GM18867 (cell line): ENCODE measurements at regions not wholly inside any gene's neighbourhood (a gene's known extent, or its start where the extent isn't known, plus 50 kb on each side); places are given as distances from the start of the nearest gene placed in this dataset.

ENCODE experiments used
- ATAC-seq: cut with Tn5 transposase; IDR thresholded peaks from one replicate; pipeline ENCODE4 v1.9.1; 2021; ENCODE audit warnings: mild to moderate bottlenecking, moderate library complexity; ENCODE audit not compliant: unreplicated experiment

- no peak for ATAC-seq
These were observed 75.7 kb upstream of the LHX1 start for GRCh38 chr17:36861531-36861930.

- no peak for ATAC-seq
These were observed 75.0 kb upstream of the LHX1 start for GRCh38 chr17:36862116-36862920.

- no peak for ATAC-seq
These were observed 74.1 kb upstream of the LHX1 start for GRCh38 chr17:36863131-36863530.

- no peak for ATAC-seq
These were observed 73.3 kb upstream of the LHX1 start for GRCh38 chr17:36863676-36864612.

GRCh38 chr17:36864827-36865430, 72.3 kb upstream of the LHX1 start:
- ATAC-seq = no peak

GRCh38 chr17:36867716-36868341, 69.4 kb upstream of the LHX1 start:
- no peak for ATAC-seq

GRCh38 chr17:36868777-36869176, 68.5 kb upstream of the LHX1 start:
- no peak for ATAC-seq

- ATAC-seq = no peak
These were observed 67.8 kb upstream of the LHX1 start for GRCh38 chr17:36869441-36869840.

- ATAC-seq = no peak
These were observed 67.2 kb upstream of the LHX1 start for GRCh38 chr17:36869856-36870719.

GRCh38 chr17:36870720-36870999, 66.6 kb upstream of the LHX1 start:
- ATAC-seq = no peak

- no peak for ATAC-seq
These were observed 61.5 kb upstream of the LHX1 start for GRCh38 chr17:36875698-36876293.

GRCh38 chr17:36876966-36877365, 60.3 kb upstream of the LHX1 start:
- no peak for ATAC-seq

GRCh38 chr17:36877771-36878170, 59.5 kb upstream of the LHX1 start:
- ATAC-seq = no peak

- no peak for ATAC-seq
These were observed 59.1 kb upstream of the LHX1 start for GRCh38 chr17:36878216-36878615.

GRCh38 chr17:36879027-36879426, 58.2 kb upstream of the LHX1 start:
- no peak for ATAC-seq

GRCh38 chr17:36879624-36880131, 57.6 kb upstream of the LHX1 start:
- ATAC-seq = no peak

GRCh38 chr17:36880268-36880905, 56.9 kb upstream of the LHX1 start:
- ATAC-seq = no peak

GRCh38 chr17:36881323-36881722, 56.0 kb upstream of the LHX1 start:
- ATAC-seq = no peak

- no peak for ATAC-seq
These were observed 52.7 kb upstream of the LHX1 start for GRCh38 chr17:36884495-36885152.
